ENCODE measurements at regions not wholly inside any gene's neighbourhood (a gene's known extent, or its start where the extent isn't known, plus 50 kb on each side); places are given as distances from the start of the nearest gene placed in this dataset.

DNA sequence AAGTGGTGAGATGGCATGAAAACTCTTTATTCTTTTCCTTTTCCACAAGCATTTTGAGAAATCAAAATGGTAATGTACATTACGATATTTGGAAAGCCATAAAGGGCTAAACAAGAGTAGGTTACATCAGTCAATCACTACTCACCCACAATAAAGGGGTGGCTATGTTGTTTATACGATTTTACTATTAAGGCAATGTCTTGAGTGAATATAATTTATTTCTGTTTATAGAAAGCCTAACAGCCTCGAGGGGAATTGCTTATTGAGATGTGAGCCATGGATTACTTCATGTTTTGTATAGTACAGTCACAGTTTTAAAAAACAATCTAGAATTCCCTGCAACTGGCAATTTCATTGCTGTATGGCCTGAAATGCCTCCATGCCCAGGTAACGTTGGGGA, 237.5 kb upstream of the RBBP8 start:
- TF ChIP-seq EZH2 (IDR thresholded peaks at IDR 0.05) (no peak), POLR2AphosphoS5 (IDR thresholded peaks at IDR 0.05; ENCODE audit: borderline replicate concordance, low read depth, low read length) (no peak), FOXP2 (optimal IDR thresholded peaks at IDR 0.05; ENCODE audit: control extremely low read depth, extremely low read length, insufficient read depth) (no peak)
